Suppressor macrophage treated with lipopolysaccharide for 1 hour (primary cell): ENCODE measurements at regions not wholly inside any gene's neighbourhood (a gene's known extent, or its start where the extent isn't known, plus 50 kb on each side); places are given as distances from the start of the nearest gene placed in this dataset.

Source experiments
- DNase-seq, 3 donors: peaks; one replicate each; pipeline ENCODE4 v3.0.0-alpha.2; 2020 to 2022

DNA sequence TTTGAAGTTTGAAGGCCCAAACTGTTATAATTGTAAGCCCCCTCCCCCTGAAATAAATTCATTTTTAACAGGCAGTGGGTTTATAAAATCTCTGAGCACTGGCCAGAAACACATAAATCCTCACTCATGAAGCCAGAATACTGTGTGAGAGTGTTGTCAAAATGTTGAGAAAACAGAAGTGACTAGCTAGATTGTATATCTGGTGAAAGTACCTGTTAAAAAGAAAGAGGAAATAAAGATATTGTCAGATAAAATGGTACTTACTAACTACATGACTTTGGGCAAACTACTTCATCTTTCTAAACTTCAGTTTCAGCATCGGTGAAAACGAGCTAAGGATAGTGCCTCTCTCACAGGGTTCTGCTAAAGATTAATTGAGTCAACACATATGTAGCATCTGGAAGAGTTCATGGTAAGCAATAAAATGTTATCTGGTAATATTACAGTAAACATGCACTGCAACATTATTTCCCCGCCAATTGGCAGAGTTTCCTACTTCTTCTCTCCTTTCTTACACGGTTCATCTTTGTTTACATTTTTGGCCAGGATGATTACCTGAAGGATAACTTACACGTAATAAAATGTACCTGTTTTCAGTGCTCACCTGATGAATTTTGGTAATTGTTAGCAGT, 202.5 kb upstream of the CHRM2 start:
- no peak for DNase-seq

GRCh38 chr7:136664537-136664936, 203.9 kb upstream of the CHRM2 start:
- DNase-seq: no peak

- no peak for DNase-seq
Observed at GRCh38 chr7:136657482-136657921, 210.9 kb upstream of the CHRM2 start.

- no peak for DNase-seq
Observed at GRCh38 chr7:136656516-136656915, 211.9 kb upstream of the CHRM2 start.

DNA sequence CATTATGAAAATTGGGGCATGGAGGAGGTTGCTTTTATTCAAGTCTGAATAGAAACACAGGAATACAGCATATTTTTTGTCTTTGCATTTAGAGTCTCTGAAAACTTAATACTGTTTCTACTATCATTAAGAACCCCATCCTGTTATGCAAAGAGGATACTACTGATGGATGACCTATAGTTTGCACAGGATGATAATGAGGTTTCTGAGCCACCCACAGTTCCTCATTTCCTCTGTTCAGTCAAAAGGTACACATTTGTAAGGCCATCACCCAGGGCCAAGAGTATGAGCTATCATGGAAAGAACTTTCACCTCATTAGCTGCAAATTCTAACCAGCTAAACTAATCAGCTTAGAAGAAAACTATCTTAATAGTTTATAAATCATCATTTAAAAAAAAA, 213.0 kb upstream of the CHRM2 start:
- no peak for DNase-seq

GRCh38 chr7:136654406-136654805, 214.0 kb upstream of the CHRM2 start:
- DNase-seq: no peak

DNA sequence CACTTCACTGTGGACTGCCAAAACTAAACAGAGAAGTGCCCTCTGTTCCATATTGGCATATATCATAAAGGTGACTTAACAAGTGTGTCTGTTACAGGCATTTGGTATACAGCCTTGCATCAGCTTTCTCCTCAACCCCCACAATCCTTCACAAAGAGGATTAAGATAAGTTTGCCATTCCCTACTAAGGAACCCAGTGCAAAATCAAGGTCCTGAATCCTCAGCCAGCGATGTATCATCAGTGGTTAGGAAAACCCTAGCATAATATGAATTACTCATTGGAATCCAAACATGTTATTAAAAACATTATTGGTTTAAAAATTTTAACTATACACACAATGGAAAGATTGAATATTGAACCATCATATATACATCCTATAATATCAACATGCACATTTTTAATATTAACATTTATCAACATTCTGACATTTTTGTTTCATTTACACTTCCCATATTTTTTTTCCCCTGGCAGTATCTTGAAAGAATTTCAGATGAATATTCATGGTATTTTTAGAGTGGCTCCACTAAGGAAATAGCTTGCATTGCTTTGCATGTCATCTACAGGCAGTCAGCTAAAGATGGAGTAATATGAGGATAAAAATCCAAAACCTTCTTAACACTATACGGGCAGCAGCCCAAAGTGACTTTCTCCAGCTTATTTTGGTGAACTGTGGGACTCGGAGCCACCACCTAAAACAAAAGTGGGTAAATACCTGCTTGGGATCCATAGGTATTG, 215.6 kb upstream of the CHRM2 start:
- no peak for DNase-seq

GRCh38 chr7:136640977-136641376, 227.5 kb upstream of the CHRM2 start:
- DNase-seq: no peak

DNA sequence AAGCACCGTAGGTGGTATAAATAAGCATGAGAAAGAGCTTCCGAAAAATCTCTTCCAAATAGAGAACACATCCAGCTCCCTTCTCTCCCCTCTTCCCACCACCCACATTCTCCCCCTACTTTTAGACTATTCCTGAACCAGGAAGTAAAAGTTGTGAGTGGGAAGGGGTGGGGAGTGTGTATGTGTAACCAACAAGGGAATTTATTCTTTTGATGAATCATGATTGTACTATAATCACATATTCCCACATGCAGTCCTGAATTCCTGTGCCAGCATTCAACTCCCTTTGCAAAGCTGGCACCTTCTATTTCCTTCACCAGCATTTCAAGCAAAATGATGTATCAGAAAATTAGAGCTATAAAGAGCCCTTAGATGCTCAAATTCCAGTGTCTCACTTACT, 230.6 kb upstream of the CHRM2 start:
- no peak for DNase-seq

- no peak for DNase-seq
Observed at GRCh38 chr7:136635751-136636150, 232.7 kb upstream of the CHRM2 start.

- DNase-seq: no peak
Observed at GRCh38 chr7:136618818-136619217, 249.6 kb upstream of the CHRM2 start.

- DNase-seq: no peak
Observed at GRCh38 chr7:136617176-136617575, 251.3 kb upstream of the CHRM2 start.

- DNase-seq: no peak
Observed at GRCh38 chr7:136605532-136606329, 262.7 kb upstream of the CHRM2 start.

DNA sequence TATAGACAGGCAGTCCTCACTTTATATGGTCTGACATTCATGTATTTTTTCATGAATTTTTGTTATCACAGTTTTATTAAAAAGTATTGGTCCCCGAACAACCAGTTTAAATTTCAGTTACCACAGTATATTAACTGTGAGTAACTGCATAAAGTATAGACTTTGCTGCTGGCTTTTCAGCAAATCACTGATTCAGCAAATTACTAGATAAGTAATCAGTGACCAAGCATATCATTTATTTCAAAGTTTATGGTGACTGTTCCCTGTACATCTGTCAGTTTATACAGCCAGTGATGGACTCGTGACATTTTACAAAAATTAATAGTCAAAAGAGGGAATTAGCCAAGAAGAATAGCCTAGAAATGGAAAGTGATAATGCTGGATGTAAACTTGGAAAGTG, 266.7 kb upstream of the CHRM2 start:
- DNase-seq: no peak

- no peak for DNase-seq
Observed at GRCh38 chr7:136600475-136600874, 268.0 kb upstream of the CHRM2 start.

GRCh38 chr7:136594739-136595144, 273.7 kb upstream of the CHRM2 start:
- no peak for DNase-seq

DNA sequence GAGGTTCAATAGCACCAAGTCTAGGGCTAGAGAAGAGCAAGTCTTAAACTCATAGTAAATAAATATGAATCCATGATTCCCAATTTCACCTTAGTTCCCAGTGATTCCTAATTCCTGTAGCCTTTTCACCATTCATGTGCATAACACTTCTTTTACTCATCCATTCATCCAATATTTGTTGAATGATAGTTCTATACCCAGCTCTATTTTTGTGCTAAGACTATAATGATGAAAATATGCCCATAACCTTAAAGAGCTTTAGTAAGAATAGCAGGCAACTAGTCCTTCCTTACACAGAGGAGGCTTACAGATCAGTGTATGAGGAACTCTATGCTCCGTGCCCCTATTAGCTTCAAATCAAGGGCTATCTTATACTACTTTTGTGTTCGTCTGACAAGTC, 280.2 kb upstream of the CHRM2 start:
- DNase-seq: no peak

- DNase-seq: no peak
Observed at GRCh38 chr7:136585954-136586670, 282.3 kb upstream of the CHRM2 start.

- no peak for DNase-seq
Observed at GRCh38 chr7:136566491-136566890, 302.0 kb upstream of the CHRM2 start.

- DNase-seq: no peak
Observed at GRCh38 chr7:136555933-136556332, 312.5 kb upstream of the CHRM2 start.

DNA sequence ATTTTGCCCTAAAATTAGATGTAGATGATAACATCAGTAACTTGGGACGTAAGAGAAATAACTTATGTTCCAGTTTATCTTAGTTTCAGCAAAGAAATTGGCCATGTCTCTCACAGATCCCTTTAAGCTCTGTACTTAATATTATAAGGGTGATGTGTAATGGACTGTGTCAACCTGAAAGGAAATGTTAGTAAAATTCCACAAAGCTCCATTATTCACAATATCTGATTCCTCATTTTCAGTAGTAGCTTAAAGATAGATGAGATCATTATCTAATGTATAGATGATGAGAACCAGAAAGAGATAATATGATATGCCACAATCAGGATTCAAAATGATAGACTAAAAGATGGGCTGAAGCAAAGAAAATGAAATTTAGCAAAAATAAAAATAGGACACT, 316.8 kb upstream of the CHRM2 start:
- no peak for DNase-seq

GRCh38 chr7:136549756-136550155, 318.7 kb upstream of the CHRM2 start:
- DNase-seq: no peak

DNA sequence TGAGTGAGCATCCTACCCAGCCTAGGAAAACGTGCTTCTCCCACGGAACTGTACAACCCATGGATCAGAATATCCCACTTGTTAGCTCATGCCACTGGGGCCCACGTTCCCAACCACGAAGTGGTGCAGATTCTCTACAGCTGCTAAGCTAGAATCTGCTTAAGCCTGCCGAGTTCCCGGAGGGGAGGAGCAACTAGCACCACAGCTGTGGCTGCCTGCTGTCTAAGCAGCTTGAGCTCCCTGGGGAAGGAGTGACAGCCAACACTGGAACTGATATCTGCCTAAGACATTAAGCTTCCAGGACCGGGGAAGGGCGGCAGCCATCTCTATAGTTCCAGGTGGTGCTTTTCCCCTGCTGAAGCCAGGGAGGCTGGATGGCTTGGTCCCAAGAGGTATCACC, 334.7 kb upstream of the CHRM2 start:
- DNase-seq: no peak
